GM13976 (cell line): ENCODE measurements at regions not wholly inside any gene's neighbourhood (a gene's known extent, or its start where the extent isn't known, plus 50 kb on each side); places are given as distances from the start of the nearest gene placed in this dataset.

Experiments used
- DNase-seq: peaks from one replicate; pipeline ENCODE4 v3.0.0; 2012; ENCODE audit warnings: low spot score
- in situ Hi-C: fragments of 300-500 bp; cut with MboI; formaldehyde crosslinking; loops from one replicate; pipeline ENCODE4 v1.12.0; 2022; ENCODE audit warnings: low sequenced_read_pairs, mixed read lengths, inconsistent platforms; ENCODE audit not compliant: unreplicated experiment
- TF ChIP-seq, protein P1 (sequence below): IDR thresholded peaks from 2 replicates; pipeline ENCODE4 v1.5.1; 2012; ENCODE audit warnings: borderline replicate concordance, mild to moderate bottlenecking; ENCODE audit not compliant: insufficient read depth; ENCODE audit errors: extremely low read depth, missing control alignments, control extremely low read depth

DNA sequence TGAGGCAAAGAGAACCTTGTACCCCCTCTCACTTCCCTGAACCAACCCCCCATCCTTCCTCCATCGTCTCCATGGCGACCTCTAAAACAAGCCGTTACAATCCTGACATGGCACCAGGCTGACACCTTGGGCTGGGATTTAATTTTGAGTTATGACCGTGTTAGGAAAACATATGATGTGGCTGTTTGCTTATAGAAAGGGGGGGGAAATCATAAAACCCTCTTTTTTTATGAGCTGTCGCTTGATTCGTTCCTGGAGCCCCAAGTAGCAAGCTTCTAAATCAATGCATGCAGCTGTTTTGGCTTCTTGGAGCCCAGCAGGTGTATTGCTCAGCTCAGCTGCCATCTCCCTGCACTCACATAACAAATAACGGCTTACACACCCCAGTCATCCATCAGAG is 301.2 kb upstream of the SPAG17 start:
- in situ Hi-C loops, result no loop called here
- no peak for DNase-seq
- TF ChIP-seq, protein P1, sequence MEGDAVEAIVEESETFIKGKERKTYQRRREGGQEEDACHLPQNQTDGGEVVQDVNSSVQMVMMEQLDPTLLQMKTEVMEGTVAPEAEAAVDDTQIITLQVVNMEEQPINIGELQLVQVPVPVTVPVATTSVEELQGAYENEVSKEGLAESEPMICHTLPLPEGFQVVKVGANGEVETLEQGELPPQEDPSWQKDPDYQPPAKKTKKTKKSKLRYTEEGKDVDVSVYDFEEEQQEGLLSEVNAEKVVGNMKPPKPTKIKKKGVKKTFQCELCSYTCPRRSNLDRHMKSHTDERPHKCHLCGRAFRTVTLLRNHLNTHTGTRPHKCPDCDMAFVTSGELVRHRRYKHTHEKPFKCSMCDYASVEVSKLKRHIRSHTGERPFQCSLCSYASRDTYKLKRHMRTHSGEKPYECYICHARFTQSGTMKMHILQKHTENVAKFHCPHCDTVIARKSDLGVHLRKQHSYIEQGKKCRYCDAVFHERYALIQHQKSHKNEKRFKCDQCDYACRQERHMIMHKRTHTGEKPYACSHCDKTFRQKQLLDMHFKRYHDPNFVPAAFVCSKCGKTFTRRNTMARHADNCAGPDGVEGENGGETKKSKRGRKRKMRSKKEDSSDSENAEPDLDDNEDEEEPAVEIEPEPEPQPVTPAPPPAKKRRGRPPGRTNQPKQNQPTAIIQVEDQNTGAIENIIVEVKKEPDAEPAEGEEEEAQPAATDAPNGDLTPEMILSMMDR, result no peak

DNA sequence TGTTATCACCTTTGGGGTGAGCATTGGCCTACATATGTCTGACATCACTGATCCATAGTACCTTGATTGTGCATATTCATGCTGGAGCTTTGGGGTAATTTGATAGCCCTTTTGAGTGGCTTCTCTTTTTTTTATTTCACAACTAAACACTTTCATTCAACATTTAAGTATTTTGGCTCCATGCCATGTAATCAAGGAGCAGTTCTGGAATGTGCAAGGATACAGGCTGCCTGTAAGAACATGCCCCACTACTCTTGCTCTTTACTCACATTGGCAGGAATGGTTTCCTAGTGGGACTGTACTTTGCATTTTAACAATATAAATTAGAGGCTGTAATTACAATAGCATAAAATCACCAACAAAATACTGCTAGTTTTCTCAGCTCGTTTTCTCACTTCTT is 300.7 kb upstream of the SPAG17 start:
- in situ Hi-C loops, result no loop called here
- DNase-seq, result no peak
- TF ChIP-seq, protein P1, result no peak

DNA sequence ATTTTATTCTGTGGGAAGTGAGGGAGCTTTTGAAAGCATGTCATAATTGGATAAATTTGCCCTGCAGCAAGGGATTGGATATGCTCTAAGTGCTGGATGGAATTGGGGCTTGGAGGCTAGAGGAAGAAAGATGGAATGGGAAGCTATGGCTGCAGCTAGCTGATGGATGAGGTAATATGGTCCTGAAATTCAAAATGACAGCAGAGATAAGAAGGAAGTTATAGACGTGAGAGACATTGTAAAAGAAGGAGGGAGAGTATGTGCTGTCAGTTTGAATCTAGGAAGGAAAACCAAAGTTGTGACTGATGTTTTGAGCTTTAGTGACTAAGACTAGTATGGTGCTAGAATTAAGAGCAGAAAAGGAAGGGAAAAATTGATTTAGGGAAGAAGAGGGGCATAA is 299.9 kb upstream of the SPAG17 start:
- TF ChIP-seq, protein P1, result no peak
- in situ Hi-C loops, result no loop called here
- no peak for DNase-seq

DNA sequence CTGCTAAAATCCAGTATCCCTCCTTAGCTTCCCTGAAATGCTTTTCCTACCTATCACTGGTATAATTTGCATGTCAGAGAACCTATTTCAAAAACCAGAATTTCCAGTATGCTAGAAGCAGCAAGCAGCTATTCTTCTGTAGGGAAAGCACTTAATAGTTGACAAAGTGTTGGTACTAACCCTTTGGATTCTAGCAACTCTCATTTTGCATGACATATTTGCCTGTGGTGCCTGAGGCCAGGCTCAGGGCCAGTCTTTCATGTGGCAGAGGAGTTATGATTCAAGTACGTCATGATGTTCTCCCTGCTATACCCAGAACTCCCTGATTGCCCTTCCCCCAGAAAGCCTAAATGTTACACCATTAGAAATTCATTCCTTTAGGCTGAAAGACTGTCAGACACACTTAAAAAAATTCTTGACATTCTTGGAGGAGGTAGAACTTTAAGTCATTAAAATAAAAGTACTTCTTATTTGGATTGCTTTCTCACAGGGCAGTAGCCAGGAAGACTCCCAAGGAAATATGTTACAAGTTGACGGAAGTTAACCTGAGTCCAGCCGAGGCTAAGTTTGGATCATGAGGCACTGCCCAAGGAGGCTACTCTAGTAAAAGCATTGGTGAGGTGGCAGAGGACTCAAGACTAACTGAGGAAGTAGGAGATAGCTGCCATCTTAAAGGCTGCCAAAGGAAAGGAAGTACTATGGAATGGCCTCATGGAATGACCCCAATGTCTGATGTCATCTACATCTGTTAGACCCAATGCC is 298.4 kb upstream of the SPAG17 start:
- no peak for DNase-seq
- TF ChIP-seq, protein P1, result no peak

DNA sequence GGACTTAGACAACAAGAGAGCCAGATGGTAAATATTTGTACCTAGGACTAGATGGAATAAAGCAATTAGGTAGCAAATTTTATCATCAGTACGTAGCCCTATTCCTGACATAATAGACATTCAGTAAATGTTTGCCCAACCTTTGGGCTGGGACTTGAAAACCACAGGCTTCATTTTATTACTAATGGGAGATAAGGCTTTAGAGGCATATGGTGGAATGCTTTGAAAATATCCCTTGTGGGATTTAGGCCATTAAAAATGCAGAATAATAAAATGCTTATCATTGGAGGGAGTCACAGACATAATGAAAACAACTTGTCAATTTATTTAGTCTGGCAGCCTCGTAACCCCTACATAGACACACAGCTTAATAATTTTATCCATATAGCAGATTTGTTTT is 296.1 kb upstream of the SPAG17 start:
- DNase-seq, result no peak
- in situ Hi-C loops, result no loop called here
- TF ChIP-seq, protein P1, result no peak

More for the DNA sequence above, 298.4 kb upstream of the SPAG17 start:
- in situ Hi-C loops, result no loop called here

DNA sequence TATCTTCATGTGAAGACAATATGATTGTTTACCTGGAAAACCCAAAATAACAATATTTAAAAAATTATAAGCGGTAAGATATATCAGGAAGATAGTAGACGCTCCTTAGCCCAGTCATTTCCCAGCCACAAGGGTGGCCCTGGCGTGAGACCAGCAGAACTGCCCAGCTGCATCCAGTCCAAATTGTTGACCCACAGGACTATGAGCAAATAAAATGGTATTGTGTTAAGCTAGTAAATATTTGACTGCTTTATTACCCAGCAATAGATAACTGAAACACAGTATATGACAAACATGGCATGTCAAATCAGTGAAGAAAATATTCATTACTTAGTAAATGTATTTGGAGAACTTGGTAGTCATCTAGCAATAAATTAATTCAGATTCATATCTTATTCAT is 294.3 kb upstream of the SPAG17 start:
- in situ Hi-C loops, result no loop called here
- TF ChIP-seq, protein P1, result no peak
- DNase-seq, result no peak
